Adipose tissue (tissue), 3 donors: ENCODE measurements at regions not wholly inside any gene's neighbourhood (a gene's known extent, or its start where the extent isn't known, plus 50 kb on each side); places are given as distances from the start of the nearest gene placed in this dataset.

Experiments
- H3K27ac ChIP-seq: one replicate; pipeline ENCODE4 v1.5.1; 2013; ENCODE audit warnings: low read depth, low read length
- WGBS, 3 donors: extraction: QIAGEN DNeasy Blood & Tissue Kit; methylation state at CpG; one replicate each; pipeline ENCODE4 v1.1.7; 2013; 5-methylcytosine and 5-hydroxymethylcytosine counted together
- donor health status: healthy with polysubstance abuse.
- donor health status: Bipolar disorder and iron deficiency.
- donor health status: healthy.

GRCh38 chr20:39911497-39911896 is 777.5 kb downstream of the MAFB start:
- 26 to 62% (median 50%) methylated on average over 1 of the region's 1 CpG for WGBS, 3 donors
- no peak overlapping the region for H3K27ac ChIP-seq

GRCh38 chr20:39910536-39910935 is 778.5 kb downstream of the MAFB start:
- 48 to 64% (median 62%) methylated on average over 2 of the region's 2 CpGs for WGBS, 3 donors
- no peak overlapping the region for H3K27ac ChIP-seq

- 63 to 76% (median 64%) methylated on average over 4 of the region's 4 CpGs for WGBS, 3 donors
- H3K27ac ChIP-seq: no peak overlapping the region
These were observed 779.6 kb downstream of the MAFB start for GRCh38 chr20:39909447-39909846.

- 63 to 77% (median 64%) methylated on average over 7 of the region's 7 CpGs for WGBS, 3 donors
- H3K27ac ChIP-seq: no peak overlapping the region
These were observed 784.4 kb downstream of the MAFB start for GRCh38 chr20:39904476-39905112.

- WGBS, 3 donors: 82 to 87% (median 84%) methylated on average over 10 of the region's 10 CpGs
These were observed 785.1 kb downstream of the MAFB start for GRCh38 chr20:39903806-39904465.

GRCh38 chr20:39899881-39900280 is 789.2 kb downstream of the MAFB start:
- no peak overlapping the region for H3K27ac ChIP-seq
- 88 to 91% (median 88%) methylated on average over 1 of the region's 1 CpG for WGBS, 3 donors

More at GRCh38 chr20:39903806-39904465, 785.1 kb downstream of the MAFB start:
- no peak overlapping the region for H3K27ac ChIP-seq

GRCh38 chr20:39898467-39898852 is 790.6 kb downstream of the MAFB start:
- H3K27ac ChIP-seq: no peak overlapping the region
- WGBS, 3 donors: 21 to 74% (median 35%) methylated on average over 2 of the region's 2 CpGs

GRCh38 chr20:39897781-39898466 is 791.1 kb downstream of the MAFB start:
- H3K27ac ChIP-seq: no peak overlapping the region
- WGBS, 3 donors: 74 to 79% (median 76%) methylated on average over 4 of the region's 4 CpGs

- WGBS, 3 donors: 60 to 89% (median 71%) methylated on average over 3 of the region's 3 CpGs
These were observed 792.0 kb downstream of the MAFB start for GRCh38 chr20:39897058-39897457.

GRCh38 chr20:39894067-39894466 is 795.0 kb downstream of the MAFB start:
- 60 to 76% (median 74%) methylated on average over 2 of the region's 2 CpGs for WGBS, 3 donors
- H3K27ac ChIP-seq: no peak overlapping the region

More at GRCh38 chr20:39897058-39897457, 792.0 kb downstream of the MAFB start:
- no peak overlapping the region for H3K27ac ChIP-seq

GRCh38 chr20:39893003-39893685 is 795.9 kb downstream of the MAFB start:
- WGBS, 3 donors: 52 to 56% (median 53%) methylated on average over 1 of the region's 1 CpG
- no peak overlapping the region for H3K27ac ChIP-seq

- H3K27ac ChIP-seq: no peak overlapping the region
- 81 to 95% (median 94%) methylated on average over 1 of the region's 1 CpG for WGBS, 3 donors
These were observed 798.3 kb downstream of the MAFB start for GRCh38 chr20:39890697-39891096.

- H3K27ac ChIP-seq: no peak overlapping the region
- WGBS, 3 donors: 54 to 77% (median 77%) methylated on average over 2 of the region's 2 CpGs
These were observed 800.7 kb downstream of the MAFB start for GRCh38 chr20:39888310-39888709.

GRCh38 chr20:39886650-39887190 is 802.3 kb downstream of the MAFB start:
- no peak overlapping the region for H3K27ac ChIP-seq
- 64 to 68% (median 64%) methylated on average over 3 of the region's 3 CpGs for WGBS, 3 donors

- 42 to 47% (median 43%) methylated on average over 7 of the region's 7 CpGs for WGBS, 3 donors
- H3K27ac ChIP-seq: no peak overlapping the region
These were observed 802.9 kb downstream of the MAFB start for GRCh38 chr20:39885975-39886649.

GRCh38 chr20:39882806-39883205 is 806.2 kb downstream of the MAFB start:
- H3K27ac ChIP-seq: no peak overlapping the region
- 68 to 78% (median 73%) methylated on average over 1 of the region's 1 CpG for WGBS, 3 donors

- 78 to 94% (median 94%) methylated on average over 4 of the region's 4 CpGs for WGBS, 3 donors
- no peak overlapping the region for H3K27ac ChIP-seq
These were observed 808.1 kb downstream of the MAFB start for GRCh38 chr20:39880890-39881289.

GRCh38 chr20:39879296-39879695 is 809.7 kb downstream of the MAFB start:
- no peak overlapping the region for H3K27ac ChIP-seq
- 70 to 90% (median 87%) methylated on average over 2 of the region's 2 CpGs for WGBS, 3 donors
